SW 1271 (cell line): ENCODE measurements at regions not wholly inside any gene's neighbourhood (a gene's known extent, or its start where the extent isn't known, plus 50 kb on each side); places are given as distances from the start of the nearest gene placed in this dataset.

Experiments
- DNase-seq, 2 experiments: peaks; one replicate each; lab custom pipeline; 2025; lab: John Stamatoyannopoulos, UW

DNA sequence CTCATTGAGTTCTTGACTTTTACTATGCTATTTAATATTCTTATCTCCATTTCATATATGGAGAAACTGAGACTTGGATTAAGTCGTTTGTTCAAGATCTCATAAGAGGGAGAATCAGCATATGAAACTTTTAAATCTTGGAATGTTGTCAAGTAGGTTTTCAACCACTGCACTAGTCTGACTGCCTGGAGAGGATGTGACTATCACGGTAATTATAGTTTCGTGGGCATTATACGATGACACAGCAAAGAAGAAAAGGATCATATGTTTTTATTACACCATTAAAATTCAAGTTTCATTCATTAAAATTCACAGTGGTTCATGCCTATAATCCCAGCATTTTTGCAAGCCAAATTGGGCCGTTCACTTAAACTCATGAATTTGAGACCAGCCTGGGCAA lies 555.2 kb downstream of the SLITRK1 start:
- no peak for DNase-seq

GRCh38 chr13:83325125-83325853 lies 557.0 kb downstream of the SLITRK1 start:
- DNase-seq = no peak

- no peak for DNase-seq
Observed at GRCh38 chr13:83311886-83312577, 570.2 kb downstream of the SLITRK1 start.

DNA sequence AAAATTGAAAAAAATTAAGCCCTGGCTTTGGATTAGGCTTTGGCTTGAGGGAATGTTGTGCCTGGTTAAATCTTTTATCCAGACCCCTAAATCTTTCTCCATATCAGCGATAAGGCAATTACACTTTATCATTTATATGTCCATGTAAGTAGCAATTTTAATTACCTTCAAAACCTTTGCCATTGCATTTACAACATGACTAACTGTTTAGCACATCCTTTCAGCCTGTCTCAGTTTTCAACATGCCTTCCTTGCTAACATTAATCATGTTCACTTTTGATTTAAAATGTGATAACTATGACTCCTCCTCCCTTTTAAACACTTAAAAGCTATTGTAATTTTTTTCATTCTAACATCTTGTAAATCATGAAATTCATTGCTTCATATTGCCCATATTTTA lies 583.7 kb downstream of the SLITRK1 start:
- no peak for DNase-seq

GRCh38 chr13:83297586-83298290 lies 584.5 kb downstream of the SLITRK1 start:
- no peak for DNase-seq

- no peak for DNase-seq
Observed at GRCh38 chr13:83295686-83296085, 586.6 kb downstream of the SLITRK1 start.

- DNase-seq = no peak
Observed at GRCh38 chr13:83286737-83287136, 595.5 kb downstream of the SLITRK1 start.

GRCh38 chr13:83281654-83282053 lies 600.6 kb downstream of the SLITRK1 start:
- DNase-seq = no peak

- DNase-seq = no peak
Observed at GRCh38 chr13:83274679-83275078, 607.6 kb downstream of the SLITRK1 start.

- DNase-seq = no peak
Observed at GRCh38 chr13:83272652-83273240, 609.5 kb downstream of the SLITRK1 start.

DNA sequence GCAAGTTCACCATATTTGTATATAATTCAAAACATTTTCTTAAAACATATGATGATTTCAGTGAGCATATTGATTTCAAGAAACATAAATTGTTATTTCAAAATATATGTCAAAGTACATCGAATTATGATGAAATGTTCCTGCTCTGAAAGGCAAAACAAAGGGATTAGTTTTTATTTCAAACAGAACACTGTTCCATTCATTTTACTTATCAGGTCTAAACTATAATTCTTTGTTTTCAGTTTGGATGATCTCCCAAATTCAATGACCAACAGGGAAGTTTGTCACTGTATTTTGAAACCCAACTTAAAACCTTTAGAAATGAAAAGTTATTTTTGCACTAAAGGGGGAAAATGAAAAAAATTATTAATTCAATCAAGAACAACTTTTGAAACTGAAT lies 610.2 kb downstream of the SLITRK1 start:
- no peak for DNase-seq

- no peak for DNase-seq
Observed at GRCh38 chr13:83265279-83265678, 617.0 kb downstream of the SLITRK1 start.

GRCh38 chr13:83248751-83249150 lies 633.5 kb downstream of the SLITRK1 start:
- DNase-seq = no peak

- DNase-seq = no peak
Observed at GRCh38 chr13:83232626-83233025, 649.6 kb downstream of the SLITRK1 start.

DNA sequence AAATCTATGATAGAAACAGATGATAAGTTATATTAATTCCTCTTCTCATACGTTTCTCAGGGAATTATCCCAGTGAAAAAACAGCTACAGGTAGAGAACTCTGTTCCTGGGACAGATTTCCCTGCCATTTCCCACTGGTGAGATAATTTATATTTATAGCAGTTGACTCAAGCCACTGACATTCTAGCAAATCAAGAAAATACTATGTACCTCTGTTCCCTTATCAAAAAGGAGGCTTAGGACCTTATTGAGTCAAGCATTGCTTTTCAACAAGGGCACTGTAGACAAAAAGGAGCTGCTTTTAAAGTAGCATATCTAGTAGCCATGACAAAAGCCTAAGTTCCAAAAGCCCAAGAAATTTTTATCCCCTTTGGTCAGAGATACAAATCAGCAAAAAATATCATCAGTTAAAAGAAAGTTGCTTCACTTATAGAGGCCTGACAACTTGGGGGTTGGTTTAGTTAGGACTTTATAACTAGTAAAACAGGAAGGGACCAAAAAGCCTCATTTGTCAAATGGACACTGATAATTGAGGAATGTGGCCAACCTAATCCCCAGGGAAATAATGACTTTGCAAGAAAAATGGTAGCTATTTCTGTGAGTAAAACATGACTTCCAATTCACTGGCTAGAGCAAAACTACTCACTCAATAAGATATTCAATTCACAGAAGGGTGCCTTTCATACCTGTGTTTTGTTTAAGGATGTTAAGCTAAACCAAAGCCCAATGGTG lies 652.5 kb downstream of the SLITRK1 start:
- DNase-seq = no peak

DNA sequence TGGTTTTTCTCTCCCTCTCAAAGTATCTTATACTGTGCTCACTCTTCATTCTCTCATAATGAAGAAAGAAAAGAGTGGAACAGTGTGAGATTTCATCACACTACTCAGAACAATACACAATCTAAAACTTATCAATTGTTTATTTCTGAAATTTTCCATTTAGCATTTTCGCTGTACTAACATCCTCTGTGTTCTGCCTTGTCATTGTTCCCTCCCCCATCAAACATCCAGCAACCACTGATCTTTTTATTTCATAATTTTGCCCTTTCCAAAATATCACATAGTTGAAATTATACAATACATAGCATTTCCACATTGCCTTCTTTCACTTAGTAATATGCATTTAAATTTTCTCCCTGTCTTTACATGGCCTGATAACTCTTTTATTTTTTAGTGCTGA lies 658.7 kb downstream of the SLITRK1 start:
- DNase-seq = no peak

DNA sequence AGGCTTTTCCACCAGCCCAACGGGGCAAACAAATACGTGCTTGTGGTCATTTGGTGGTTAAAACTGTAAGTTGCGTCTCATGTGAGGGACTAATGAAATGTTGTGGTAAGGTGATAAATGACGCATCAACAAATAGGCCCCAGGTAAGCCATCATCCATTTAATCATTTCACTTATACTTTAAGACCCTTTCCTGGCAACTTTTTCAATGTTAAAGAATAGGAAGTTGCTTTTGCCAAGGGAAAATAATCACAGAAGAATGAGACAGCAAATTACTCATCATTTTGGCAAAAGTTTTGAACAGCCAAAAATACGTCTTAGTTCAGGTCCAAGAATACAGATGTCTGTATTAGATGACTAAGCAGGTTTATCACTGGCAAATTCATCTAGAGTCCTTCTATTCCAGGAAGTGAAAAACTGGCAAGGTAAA lies 660.4 kb downstream of the SLITRK1 start:
- DNase-seq = no peak

- DNase-seq = no peak
Observed at GRCh38 chr13:83221256-83221655, 661.0 kb downstream of the SLITRK1 start.

DNA sequence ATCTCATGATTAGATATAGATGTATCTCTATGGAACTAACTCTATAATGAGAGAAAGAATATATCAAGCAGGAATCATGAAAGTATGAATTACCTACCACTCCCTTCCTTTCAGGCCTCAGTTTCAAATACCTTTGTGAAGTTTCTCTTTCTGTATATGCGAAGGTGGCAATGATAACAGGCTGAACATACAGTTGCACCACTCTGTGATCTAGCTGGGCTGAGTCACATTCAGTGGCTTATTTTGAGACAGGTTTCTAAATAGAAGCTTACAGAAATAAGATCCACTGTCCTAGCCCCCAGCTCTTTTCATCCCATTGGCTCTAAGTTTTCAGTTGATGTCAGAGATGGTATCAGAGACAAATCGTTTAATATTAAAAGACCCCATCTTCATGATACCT lies 662.0 kb downstream of the SLITRK1 start:
- DNase-seq = no peak

GRCh38 chr13:83219832-83220231 lies 662.4 kb downstream of the SLITRK1 start:
- DNase-seq = no peak

DNA sequence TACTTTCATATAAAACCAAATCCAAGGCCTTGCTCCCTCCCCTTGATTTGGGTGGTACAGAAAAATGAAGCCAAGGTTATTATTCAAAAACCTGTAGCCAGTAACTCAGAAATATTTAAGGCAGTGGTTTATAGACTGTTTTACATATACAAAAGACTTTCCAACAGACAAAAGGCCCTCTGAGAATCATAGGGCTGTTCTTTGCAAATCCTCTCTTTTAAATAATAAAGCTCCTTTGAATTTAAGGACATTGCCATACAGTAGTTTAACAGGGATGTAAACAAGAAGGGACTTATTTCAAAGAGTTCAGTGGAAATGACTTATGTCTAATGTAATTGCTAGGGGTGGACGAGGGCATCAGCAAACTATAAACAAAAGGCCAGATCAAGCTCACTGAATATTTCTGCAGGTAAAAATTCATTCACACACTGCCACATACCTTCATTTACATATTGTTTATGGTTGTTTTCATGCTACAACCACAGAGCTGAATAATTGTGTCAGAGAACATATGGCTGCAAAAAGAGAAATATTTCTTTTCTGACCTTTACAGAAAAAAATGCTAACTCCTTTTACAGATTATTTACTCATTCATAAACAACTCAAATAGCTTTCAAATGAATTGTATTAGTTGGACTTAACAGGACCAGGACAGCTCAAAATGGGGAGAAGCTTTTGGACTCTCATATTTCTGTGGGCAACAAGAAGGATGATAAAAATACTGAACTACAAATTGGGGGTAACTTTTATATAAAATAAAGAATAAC lies 665.6 kb downstream of the SLITRK1 start:
- no peak for DNase-seq
